Muscle of arm (tissue), 1 donor: ENCODE measurements at regions not wholly inside any gene's neighbourhood (a gene's known extent, or its start where the extent isn't known, plus 50 kb on each side); places are given as distances from the start of the nearest gene placed in this dataset.
A peak's percentile ranks its signal among the peaks of the same experiment; 100 is the strongest.
"Not testable (repeated sequence)": the region's sequence is repeated elsewhere in the genome, so short reads cannot be mapped to it uniquely, and the experiment has no call there.

Experiments
- DNase-seq: peaks from one replicate; pipeline ENCODE4 v3.0.0-alpha.2; 2013

DNA sequence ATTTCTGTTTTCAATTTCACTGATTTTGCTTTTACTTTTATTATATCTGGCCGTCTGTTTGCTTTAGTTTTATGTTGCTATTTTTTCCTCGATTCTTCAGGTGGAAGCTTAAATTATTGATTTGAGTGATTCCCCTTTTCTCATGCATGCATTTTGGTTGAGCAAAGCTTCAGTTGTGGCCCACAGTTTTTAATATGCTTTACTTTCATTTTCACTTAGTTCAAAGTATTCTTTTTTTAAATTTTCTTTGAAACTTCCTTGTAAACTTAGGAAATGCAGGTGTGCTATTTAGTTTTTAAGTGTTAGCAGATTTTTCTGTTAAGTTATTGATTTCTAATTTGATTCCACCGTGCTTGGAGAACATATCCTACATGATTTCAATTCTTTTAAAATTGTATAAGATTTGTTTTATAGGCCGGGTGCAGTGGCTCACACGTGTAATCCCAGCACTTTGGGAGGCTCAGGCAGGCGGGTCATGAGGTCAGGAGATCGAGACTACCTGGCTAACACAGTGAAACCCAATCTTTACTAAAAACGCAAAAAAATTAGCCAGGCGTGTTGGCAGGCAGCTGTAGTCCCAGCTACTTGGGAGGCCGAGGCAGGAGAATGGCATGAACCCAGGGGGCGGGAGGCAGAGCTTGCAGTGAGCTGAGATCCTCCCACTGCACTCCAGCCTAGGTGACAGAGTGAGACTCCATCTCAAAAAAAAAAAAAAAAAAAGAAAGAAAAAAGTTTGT lies 531.2 kb downstream of the KIF2B start:
- no peak for DNase-seq

DNA sequence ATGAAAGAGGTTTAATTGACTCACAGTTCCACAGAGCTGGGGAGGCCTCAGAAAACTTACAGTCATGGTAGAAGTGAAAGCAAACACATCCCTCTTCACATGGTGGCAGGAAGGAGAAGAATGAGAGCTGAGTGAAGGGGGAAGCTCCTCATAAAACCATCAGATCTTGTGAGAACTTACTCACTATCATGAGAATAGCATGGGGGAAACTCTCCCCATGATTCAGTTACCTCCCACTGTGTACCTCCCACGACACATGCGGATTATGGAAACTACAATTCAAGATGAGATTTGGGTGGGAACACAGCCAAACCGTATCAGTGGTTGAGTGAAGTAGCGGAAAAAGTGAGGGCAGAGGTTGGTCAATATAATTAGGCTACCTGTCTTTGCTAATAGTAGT lies 538.3 kb downstream of the KIF2B start:
- not testable (repeated sequence) for DNase-seq

DNA sequence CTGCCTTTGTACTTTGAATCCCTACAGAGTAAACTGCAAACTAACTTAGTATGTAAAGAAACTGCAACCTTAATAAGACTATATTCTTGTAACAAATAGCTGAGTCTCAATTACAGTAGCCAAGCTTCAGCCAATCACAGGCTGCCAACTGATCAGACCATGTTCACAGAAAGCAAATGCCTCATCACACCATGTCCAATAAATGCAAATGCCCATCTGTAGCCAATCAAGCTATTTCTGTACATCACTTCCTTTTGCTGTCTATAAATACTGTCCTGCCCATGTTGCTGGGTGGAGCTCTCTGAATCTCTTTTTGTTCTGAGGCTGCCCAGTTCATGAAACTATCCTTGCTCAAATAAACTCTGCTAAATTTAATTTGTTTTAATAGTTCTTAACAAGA lies 531.7 kb upstream of the TOM1L1 start:
- DNase-seq, result no peak

DNA sequence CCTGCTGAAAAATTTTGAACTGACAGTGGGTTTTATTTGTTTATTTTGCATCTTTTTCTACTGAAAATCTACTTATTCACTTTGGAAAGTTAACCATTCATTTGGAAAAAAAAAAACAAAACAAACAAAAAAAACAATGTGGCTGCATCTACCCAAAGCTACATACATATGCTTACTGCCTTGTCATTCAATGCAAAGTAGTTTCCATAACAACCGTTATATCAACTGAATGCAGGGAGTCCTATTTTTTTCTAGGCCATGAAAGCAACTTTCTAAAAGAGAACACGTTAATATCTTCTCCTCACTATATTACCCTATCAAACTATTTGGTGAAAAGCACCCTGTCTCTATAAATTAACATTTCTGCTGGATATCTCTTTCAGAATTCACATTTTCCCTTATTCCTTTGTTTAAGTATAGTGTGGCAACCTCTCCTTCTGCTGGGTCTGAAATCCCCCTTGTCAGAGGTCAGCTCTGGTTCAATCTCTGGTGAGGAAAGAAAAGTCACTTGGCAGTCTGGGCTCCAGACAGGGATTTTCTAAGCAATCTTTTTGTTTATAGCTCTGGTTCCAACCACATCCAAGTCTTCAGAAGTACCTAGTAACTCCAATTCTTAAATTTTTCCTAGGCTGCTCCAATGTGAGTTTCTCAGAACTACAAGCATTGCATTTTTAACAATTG lies 528.4 kb upstream of the TOM1L1 start:
- DNase-seq, result no peak

DNA sequence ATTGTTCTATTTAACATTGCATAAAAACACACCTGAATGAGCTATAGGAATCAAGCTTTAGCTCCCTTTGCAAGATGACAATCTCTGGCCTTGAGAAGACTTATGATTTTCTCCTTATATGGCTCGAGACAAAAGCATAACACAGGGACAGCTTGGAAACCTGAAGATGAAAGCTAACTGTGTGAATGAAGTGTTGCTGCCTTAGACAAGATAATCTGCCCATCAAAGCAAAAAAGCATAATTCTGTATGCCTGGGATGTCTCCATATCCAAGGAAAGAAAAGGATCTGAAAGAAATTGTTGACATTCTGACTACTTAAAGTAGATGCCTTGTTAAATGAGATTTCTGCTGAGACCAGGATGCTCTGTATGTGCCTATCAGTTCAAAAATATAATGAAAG lies 526.7 kb upstream of the TOM1L1 start:
- DNase-seq, result no peak

DNA sequence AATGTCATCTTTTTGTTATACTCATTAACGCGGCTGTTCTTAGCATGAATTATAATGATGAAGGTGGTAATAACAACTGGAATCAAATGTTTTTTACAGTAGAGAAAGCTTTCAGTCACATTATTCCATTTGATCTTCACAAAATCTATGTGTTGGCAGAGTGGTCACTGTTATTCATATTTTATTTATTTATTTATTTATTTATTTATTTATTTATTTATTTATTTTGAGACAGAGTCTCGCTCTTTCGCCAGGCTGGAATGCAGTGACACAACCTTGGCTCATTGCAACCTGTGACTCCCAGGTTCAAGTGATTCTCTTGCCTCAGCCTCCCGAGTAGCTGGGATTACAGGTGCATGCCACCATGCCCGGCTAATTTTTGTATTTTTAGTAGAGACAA lies 524.2 kb upstream of the TOM1L1 start:
- DNase-seq, result not testable (repeated sequence)

DNA sequence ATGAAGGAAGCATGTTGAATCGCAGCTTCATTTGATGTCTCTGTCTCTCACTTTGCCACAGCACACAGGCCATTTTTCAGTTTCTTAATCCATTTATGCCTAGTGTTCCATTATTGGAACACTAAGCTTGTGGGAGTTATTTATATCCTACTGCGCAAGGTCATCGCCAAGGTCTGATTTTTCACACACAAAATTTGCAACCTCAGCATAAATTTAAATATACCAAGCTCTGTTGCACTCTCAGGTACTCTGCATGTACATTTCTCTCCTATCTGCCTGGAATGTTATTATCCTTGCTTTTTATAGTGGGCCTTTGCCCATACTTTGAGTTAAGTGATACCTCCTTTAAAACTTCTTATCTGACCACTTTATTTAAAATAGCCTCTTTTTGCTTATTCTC lies 519.2 kb upstream of the TOM1L1 start:
- DNase-seq, result no peak

DNA sequence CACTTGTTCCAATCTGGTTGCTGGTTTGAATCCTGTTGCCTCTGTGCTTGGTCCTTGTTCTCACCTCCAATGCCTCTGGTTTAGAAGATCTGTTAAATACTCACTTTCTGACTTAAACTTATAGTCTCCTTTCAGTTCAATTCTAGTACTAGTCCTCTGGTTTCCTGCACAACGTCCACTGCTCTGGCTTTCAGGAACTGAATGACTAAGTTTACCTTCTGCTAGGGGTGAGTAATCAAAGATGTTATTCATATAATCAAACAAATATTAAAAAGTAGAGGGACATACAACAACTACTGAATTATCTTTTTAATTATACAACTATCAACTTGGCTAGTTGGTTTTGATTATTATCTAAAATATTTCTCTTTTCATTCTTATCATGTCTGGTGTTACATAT lies 496.4 kb upstream of the TOM1L1 start:
- no peak for DNase-seq

DNA sequence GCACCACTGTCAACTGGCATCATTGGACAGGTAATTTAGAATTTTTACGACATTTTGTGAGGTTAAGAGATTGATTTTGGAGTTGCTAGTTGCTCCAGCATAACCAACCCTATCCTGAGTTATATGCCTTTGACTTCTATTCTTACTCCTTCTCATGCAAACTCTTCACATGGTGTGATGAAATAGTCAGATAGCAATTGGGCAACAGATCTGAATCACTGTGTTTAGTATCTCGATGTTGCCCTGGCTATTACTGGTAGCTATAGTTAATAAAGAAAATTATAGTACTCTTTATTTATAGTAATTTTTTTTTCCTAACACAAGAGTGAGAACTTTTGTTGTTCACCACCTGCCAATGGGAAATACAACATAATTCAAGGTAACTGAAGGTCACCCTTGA lies 494.8 kb upstream of the TOM1L1 start:
- DNase-seq, result no peak

DNA sequence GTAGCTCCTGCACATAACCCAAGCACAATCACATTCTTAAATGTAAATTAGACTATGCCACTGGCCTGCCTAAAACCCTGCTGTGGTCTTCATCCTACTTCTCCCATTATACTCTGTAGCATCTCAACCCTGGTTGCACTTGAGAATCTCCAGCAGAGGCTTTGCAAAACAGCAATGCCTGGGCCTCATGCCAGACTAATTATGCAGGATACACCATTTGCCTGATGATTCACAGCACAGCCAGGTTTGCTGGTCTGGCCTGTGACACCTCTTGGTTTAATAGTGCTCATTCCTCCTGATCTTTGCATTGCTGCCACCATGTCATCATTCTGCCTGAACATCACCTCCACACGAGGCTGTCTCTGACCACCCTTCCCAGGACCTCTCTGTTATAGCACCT lies 491.9 kb upstream of the TOM1L1 start:
- DNase-seq, result no peak

DNA sequence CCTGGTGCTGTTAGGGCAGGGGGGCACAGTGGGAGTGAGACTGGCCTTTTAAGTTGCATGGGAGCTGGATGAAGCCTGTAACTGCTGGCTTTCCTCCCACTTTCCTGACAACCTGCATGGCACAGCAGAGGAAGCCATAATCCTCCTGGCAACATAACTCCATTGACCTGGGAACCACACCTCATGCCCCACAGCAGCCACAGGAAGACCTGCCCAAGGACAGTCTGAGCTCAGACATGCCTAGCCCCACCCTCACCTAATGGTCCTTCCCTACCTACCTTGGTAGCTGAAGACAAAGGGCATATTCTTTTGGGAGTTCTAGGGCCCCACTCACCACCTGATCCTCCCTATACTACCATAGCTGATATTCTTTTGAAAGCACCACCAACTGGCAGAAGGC lies 482.2 kb upstream of the TOM1L1 start:
- no peak for DNase-seq

DNA sequence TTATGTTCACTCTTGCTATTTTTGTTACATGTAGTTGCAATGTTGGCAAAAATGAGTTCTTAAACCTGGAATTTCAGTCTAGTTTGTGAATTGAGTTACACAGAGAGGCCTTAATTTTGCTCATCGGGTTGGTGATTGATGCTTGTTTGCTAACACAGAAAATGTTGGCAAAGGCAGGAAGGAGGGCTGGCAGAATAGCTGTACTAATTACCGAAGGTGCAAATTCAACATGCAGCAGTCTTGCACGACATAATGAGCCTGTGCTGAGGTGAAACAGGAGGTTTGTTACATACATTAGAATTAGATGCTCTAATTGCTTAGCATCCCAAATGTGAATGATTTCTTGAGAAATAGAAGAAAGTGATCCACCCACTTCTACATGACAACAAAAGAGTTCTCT lies 475.0 kb upstream of the TOM1L1 start:
- DNase-seq, result no peak

DNA sequence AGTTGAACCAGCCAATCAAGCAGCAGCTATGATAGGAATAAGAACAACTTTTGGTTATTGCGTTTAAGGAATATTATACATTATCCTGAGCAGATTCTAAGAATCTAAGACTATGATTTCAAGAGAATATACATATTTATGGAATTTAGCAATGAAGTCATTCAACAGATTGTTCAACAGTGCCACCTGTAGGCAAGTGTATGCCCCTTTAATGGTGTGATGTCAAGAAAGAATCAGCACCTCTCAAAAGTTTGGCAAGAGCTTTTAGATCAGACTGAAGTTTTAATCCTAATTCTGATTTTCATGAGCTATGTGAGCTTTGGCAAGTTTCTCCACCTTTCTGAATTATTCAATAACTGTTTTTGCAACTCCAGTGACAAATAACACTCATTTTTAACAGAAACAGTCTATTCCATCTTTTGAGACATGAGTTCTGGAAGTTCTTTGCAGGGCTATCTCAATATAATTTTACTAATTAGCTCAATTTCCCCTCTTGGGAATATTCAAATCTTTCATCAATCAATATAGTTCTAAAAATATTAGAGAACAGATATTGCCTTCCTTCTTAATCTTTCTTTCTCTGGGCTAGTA lies 474.3 kb upstream of the TOM1L1 start:
- DNase-seq, result peak; percentile 8

DNA sequence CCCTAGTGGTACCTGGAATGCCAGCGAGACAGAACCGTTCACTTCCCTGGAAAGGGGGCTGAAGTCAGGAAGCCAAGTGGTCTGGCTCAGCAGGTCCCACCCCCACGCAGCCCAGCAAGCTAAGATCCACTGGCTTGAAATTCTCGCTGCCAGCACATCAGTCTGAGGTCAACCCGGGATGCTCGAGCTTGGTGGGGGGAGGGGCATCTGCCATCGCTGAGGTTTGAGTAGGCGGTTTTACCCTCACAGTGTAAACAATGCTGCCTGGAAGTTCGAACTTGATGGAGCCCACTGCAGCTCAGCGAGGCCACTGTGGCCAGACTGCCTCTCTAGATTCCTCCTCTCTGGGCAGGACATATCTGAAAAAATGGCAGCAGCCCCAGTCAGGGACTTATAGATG lies 464.7 kb upstream of the TOM1L1 start:
- DNase-seq, result no peak

DNA sequence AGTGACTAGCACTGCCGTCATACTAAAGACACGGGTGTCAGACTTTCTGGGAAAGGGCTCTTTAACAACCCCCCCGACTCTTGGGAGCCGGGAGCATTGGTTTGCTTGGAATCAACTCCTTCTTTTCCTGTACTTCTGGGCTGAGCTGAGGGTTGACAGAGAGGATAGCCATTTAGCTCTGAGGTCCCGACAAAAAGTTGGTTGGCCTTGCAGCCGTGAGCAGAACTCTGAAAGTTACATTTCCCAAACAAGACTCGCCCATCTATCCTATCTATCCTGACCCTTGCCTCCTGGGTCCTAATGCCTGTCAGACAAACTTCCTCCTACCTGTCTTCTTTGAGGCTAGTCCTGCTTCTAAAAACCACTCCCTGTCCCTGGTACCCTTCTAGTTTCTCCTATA lies 460.8 kb upstream of the TOM1L1 start:
- no peak for DNase-seq

DNA sequence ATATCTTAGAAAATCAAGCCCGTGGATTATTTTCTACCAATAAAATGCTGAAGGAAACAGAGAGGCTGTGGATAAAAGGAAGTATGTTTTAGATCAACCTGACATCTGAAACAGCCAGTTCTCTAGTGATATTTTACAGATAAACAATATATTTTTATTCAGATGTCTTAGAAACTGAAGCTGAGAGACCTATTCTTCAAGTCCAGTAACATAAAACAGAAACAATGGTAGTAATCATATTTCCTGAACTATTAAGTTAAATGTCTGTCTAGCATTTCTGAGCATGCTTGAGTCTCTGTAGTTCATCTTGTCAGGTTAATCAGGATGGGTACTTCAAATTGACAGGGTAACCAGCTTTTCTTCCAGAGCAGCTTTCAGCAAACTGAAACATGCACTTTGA lies 449.6 kb upstream of the TOM1L1 start:
- no peak for DNase-seq

DNA sequence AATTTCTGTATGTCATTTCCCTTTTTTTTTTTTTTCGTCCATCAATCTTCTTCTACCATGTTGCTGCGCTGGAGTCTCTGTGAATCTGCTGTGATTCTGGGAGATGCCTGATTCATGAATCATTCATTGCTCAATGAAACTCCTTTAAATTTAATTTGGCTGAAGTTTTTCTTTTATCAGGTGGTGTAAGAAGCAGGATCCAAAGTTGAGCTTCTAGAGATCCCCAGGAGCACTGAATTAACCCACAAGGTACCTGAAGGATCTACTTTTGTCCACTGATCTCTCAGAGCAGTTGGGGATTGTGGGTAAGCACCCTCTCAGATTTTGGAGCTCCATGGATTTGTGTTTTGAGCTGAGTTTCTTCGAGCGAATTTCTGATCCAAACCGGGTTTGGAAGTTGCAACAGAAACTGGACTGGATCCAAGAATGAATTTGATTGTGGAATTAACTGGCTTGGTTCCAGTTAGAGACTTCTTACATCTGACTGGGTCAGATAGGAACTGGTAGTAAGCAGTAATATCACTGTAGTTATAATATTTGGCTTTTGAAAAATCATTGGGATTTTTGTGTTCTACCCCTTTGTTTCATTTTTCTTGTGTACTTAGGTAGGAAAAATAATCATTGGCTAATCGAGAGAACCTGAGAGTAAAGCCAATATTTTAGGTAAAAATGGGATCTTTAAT lies 447.8 kb upstream of the TOM1L1 start:
- DNase-seq, result no peak

DNA sequence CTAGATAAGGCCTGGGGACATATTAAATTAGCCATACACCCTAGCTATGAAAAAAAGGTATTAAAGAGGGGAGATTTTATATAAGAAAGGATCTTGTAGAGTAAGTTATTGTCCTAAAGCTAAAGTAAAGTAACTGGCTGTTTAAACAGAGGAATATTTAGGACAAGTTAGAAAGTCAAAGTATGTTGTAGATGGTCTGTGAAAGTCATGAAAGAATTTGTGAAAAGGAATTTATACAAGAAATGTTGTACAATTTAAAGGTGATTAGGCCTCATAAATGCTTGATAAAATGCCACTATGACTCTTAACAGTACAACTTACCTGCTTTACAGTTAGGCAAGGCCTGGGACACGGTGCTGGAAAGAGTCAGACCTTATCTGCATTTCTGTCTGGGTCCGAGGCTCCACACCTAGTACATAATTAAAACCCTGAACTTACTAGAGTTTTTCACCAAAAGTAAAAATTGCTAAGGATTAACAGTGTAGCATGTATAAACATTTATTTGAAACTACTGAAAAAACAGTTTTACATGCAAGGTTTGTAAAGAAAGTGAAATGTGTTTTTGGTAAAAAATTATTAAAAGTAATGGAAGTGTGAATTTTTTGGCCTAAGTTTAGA lies 445.3 kb upstream of the TOM1L1 start:
- no peak for DNase-seq

DNA sequence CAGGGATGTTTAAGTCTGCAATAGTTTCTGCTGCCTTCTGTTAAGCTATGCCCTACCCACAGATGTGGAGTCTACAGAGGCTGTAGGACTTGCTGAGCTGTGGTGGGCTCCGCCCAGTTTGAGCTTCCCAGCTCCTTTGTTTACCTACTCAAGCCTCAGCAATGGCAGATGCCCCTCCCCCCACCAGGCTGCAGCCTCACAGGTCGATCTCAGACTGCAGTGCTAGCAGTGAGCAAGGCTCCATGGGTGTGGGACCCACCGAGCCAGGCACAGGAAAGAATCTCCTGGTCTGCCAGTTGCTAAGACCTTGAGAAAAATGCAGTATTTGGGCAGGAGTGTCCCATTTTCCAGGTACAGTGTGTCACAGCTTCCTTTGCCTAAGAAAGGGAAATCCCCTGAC lies 435.2 kb upstream of the TOM1L1 start:
- not testable (repeated sequence) for DNase-seq

DNA sequence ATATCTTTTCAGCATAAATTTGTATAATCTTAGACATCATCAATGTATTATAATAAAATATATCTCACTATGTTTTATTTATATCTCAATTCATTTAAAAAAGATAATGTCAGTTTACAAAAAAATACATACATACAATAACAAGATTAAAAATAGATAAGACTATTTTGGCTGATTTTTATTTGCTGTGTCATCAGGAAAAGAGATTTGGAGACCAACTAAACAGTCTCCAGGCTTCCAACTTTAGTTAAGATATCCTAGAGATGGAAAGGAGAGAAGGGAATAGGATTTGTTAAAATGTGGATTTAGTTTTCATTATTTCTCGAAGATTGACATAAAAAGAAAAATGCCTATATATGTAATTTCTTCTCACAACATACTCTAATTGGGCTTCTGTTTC lies 433.8 kb upstream of the TOM1L1 start:
- DNase-seq, result no peak

DNA sequence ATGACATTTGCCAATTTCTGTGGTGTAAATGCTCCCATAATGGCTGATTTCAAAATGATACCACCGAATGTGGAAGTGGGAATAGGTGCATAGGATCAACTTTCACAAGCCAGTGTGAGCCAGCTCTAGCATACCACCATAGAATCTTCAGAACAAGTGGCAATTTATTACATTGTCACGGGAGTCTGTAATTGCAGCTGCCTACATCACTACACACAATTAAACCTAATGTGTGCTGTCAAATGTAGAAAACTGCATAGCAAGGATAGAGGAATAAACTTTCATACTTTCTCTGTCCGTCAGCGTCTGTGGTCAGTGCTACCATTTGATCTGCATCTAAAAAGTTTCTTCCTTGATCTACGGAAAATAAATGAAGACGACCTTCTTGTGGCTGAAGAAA lies 417.8 kb upstream of the TOM1L1 start:
- DNase-seq, result no peak

DNA sequence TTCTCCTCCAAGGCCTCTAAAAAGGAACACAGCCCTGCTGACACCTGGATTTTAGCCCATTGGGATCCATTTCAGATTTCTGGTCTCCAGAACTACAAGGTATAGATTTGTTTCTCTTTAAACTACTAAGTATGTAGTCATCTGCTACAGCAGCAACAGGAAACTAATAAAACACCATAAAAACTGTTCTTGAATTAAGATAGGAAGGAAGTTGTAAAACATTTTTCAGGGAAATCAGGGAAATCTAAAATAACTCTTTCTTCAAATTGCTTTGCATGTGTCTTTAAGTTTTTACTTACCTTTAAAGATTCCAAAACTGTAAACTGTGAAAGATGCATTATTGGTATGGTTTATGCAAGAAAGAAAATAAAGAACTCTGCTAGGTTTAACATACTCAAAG lies 407.0 kb upstream of the TOM1L1 start:
- DNase-seq, result no peak
